ENCODE measurements at regions not wholly inside any gene's neighbourhood (a gene's known extent, or its start where the extent isn't known, plus 50 kb on each side); places are given as distances from the start of the nearest gene placed in this dataset.

DNA sequence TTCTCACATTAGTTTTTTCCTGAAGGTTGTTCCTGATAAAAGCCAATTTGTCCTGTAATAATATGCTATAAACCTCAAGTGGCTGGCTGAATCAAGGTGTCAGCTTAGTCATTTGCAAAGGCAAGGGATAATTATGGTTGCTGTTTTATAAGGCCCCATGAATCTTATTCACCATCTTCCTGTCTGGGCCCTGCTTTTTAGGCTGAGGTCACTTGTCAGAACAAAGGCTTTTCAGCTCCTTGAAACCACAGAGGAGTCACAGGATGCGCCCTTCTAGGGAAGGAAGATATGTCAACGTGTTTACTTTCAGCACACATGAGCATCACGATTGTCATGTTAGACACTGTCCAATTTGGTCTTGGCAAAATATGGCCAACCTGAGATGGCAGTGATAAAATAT, 64.8 kb upstream of the NAA20 start:
- TF ChIP-seq, protein P1, sequence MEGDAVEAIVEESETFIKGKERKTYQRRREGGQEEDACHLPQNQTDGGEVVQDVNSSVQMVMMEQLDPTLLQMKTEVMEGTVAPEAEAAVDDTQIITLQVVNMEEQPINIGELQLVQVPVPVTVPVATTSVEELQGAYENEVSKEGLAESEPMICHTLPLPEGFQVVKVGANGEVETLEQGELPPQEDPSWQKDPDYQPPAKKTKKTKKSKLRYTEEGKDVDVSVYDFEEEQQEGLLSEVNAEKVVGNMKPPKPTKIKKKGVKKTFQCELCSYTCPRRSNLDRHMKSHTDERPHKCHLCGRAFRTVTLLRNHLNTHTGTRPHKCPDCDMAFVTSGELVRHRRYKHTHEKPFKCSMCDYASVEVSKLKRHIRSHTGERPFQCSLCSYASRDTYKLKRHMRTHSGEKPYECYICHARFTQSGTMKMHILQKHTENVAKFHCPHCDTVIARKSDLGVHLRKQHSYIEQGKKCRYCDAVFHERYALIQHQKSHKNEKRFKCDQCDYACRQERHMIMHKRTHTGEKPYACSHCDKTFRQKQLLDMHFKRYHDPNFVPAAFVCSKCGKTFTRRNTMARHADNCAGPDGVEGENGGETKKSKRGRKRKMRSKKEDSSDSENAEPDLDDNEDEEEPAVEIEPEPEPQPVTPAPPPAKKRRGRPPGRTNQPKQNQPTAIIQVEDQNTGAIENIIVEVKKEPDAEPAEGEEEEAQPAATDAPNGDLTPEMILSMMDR (IDR thresholded peaks at IDR 0.05; ENCODE audit: insufficient read depth, low read length), result no peak
- TF ChIP-seq, protein P2, sequence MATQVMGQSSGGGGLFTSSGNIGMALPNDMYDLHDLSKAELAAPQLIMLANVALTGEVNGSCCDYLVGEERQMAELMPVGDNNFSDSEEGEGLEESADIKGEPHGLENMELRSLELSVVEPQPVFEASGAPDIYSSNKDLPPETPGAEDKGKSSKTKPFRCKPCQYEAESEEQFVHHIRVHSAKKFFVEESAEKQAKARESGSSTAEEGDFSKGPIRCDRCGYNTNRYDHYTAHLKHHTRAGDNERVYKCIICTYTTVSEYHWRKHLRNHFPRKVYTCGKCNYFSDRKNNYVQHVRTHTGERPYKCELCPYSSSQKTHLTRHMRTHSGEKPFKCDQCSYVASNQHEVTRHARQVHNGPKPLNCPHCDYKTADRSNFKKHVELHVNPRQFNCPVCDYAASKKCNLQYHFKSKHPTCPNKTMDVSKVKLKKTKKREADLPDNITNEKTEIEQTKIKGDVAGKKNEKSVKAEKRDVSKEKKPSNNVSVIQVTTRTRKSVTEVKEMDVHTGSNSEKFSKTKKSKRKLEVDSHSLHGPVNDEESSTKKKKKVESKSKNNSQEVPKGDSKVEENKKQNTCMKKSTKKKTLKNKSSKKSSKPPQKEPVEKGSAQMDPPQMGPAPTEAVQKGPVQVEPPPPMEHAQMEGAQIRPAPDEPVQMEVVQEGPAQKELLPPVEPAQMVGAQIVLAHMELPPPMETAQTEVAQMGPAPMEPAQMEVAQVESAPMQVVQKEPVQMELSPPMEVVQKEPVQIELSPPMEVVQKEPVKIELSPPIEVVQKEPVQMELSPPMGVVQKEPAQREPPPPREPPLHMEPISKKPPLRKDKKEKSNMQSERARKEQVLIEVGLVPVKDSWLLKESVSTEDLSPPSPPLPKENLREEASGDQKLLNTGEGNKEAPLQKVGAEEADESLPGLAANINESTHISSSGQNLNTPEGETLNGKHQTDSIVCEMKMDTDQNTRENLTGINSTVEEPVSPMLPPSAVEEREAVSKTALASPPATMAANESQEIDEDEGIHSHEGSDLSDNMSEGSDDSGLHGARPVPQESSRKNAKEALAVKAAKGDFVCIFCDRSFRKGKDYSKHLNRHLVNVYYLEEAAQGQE (IDR thresholded peaks at IDR 0.05; ENCODE audit: insufficient replicate concordance, low read depth), result no peak
- TF ChIP-seq POLR2AphosphoS5 (IDR thresholded peaks at IDR 0.05; ENCODE audit: low read depth) (no peak), SPI1 (IDR thresholded peaks at IDR 0.05; ENCODE audit: borderline replicate concordance, low read depth) (no peak)
